ENCODE measurements at regions not wholly inside any gene's neighbourhood (a gene's known extent, or its start where the extent isn't known, plus 50 kb on each side); places are given as distances from the start of the nearest gene placed in this dataset.

DNA sequence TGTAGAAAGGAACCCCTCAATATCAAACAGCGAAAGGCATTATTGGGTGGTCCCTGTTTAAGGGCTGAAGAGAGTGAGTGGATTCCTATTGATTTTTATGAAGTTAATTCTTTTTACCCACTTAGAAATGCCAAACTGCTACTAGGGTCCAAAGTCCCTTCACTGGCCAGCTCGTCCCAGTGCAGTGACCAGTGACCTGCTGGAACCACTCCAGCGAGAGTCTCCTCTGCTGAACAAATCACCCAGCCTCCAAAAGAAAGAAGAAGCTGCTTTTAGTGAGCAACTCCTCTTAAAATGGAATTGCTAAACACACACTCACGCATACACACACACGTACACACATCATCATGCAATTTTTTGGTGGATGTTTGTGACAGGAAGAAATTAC, 198.2 kb upstream of the PLEKHG7 start:
- TF ChIP-seq REST (IDR thresholded peaks at IDR 0.05; ENCODE audit: low read depth, low read length): no peak
- no peak for TF ChIP-seq ELF1 (IDR thresholded peaks at IDR 0.05)
